Ovary (tissue), 3 donors: ENCODE measurements at regions not wholly inside any gene's neighbourhood (a gene's known extent, or its start where the extent isn't known, plus 50 kb on each side); places are given as distances from the start of the nearest gene placed in this dataset.

Experiments
- EP300 ChIP-seq: sonication (generic); formaldehyde crosslinking; IDR thresholded peaks from one replicate; pipeline ENCODE4 v1.6.1; 2017; ENCODE audit warnings: antibody characterized with exemption
- POLR2A ChIP-seq: fragments of 450-650 bp; IDR thresholded peaks from one replicate; pipeline ENCODE4 v1.6.1; 2017; ENCODE audit warnings: antibody characterized with exemption, mild to moderate bottlenecking, moderate library complexity
- TF ChIP-seq, protein P1 (sequence below), 3 donors: fragments of 450-650 bp in 2 of 3; fragments of 200-600 bp in 1 of 3; IDR thresholded peaks; one replicate each; pipeline versions ENCODE4 v1.5.1 to v1.8.0; 2016 to 2022; ENCODE audit warnings: antibody characterized with exemption in 3 of 3, mild to moderate bottlenecking in 1 of 3
- donor health status: DM: no; HTN: no; CAD: no.

GRCh38 chr15:85972805-85973540 lies 106.7 kb upstream of the AGBL1 start:
- TF ChIP-seq, protein P1, sequence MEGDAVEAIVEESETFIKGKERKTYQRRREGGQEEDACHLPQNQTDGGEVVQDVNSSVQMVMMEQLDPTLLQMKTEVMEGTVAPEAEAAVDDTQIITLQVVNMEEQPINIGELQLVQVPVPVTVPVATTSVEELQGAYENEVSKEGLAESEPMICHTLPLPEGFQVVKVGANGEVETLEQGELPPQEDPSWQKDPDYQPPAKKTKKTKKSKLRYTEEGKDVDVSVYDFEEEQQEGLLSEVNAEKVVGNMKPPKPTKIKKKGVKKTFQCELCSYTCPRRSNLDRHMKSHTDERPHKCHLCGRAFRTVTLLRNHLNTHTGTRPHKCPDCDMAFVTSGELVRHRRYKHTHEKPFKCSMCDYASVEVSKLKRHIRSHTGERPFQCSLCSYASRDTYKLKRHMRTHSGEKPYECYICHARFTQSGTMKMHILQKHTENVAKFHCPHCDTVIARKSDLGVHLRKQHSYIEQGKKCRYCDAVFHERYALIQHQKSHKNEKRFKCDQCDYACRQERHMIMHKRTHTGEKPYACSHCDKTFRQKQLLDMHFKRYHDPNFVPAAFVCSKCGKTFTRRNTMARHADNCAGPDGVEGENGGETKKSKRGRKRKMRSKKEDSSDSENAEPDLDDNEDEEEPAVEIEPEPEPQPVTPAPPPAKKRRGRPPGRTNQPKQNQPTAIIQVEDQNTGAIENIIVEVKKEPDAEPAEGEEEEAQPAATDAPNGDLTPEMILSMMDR (IDR thresholded peaks at IDR 0.05): no peak
- no peak for TF ChIP-seq POLR2A
- TF ChIP-seq EP300: no peak
